ENCODE measurements at regions not wholly inside any gene's neighbourhood (a gene's known extent, or its start where the extent isn't known, plus 50 kb on each side); places are given as distances from the start of the nearest gene placed in this dataset.

GRCh38 chr14:89720076-89720687 is 234.3 kb downstream of the EFCAB11 start:
- TF ChIP-seq SIN3A (IDR thresholded peaks at IDR 0.05; ENCODE audit: borderline replicate concordance, insufficient read depth, low read length) = no peak
- TF ChIP-seq FOXP2 (optimal IDR thresholded peaks at IDR 0.05; ENCODE audit: borderline replicate concordance, extremely low read depth, extremely low read length, insufficient read depth) = no peak
- TF ChIP-seq REST (IDR thresholded peaks at IDR 0.05; ENCODE audit: insufficient read depth in 1 of 2, low read depth in 2 of 2, low read length in 2 of 2) = no peak
- no peak for TF ChIP-seq POLR2AphosphoS5 (IDR thresholded peaks at IDR 0.05; ENCODE audit: low read depth, low read length)
- no peak for TF ChIP-seq TAF1 (IDR thresholded peaks at IDR 0.05; ENCODE audit: borderline replicate concordance, insufficient read depth, low read length)

- TF ChIP-seq TAF1 (IDR thresholded peaks at IDR 0.05; ENCODE audit: borderline replicate concordance, insufficient read depth, low read length) (no peak), FOXP2 (optimal IDR thresholded peaks at IDR 0.05; ENCODE audit: borderline replicate concordance, extremely low read depth, extremely low read length, insufficient read depth) (no peak), POLR2AphosphoS5 (IDR thresholded peaks at IDR 0.05; ENCODE audit: low read depth, low read length) (no peak), SIN3A (IDR thresholded peaks at IDR 0.05; ENCODE audit: borderline replicate concordance, insufficient read depth, low read length) (no peak), REST (IDR thresholded peaks at IDR 0.05; ENCODE audit: insufficient read depth in 1 of 2, low read depth in 2 of 2, low read length in 2 of 2) (no peak)
These were observed 235.0 kb downstream of the EFCAB11 start for GRCh38 chr14:89719366-89720075.

GRCh38 chr14:89708982-89709625 is 245.4 kb downstream of the EFCAB11 start:
- TF ChIP-seq TAF1 (IDR thresholded peaks at IDR 0.05; ENCODE audit: borderline replicate concordance, insufficient read depth, low read length) = no peak
- no peak for TF ChIP-seq FOXP2 (optimal IDR thresholded peaks at IDR 0.05; ENCODE audit: borderline replicate concordance, extremely low read depth, extremely low read length, insufficient read depth)

GRCh38 chr14:89707086-89707485 is 247.4 kb downstream of the EFCAB11 start:
- TF ChIP-seq POLR2AphosphoS5 (IDR thresholded peaks at IDR 0.05; ENCODE audit: low read depth, low read length) (no peak), TAF1 (IDR thresholded peaks at IDR 0.05; ENCODE audit: borderline replicate concordance, insufficient read depth, low read length) (no peak), SIN3A (IDR thresholded peaks at IDR 0.05; ENCODE audit: borderline replicate concordance, insufficient read depth, low read length) (no peak), FOXP2 (optimal IDR thresholded peaks at IDR 0.05; ENCODE audit: borderline replicate concordance, extremely low read depth, extremely low read length, insufficient read depth) (no peak), REST (IDR thresholded peaks at IDR 0.05; ENCODE audit: insufficient read depth in 1 of 2, low read depth in 2 of 2, low read length in 2 of 2) (no peak)

GRCh38 chr14:89702876-89703200 is 251.7 kb downstream of the EFCAB11 start:
- no peak for TF ChIP-seq FOXP2 (optimal IDR thresholded peaks at IDR 0.05; ENCODE audit: borderline replicate concordance, extremely low read depth, extremely low read length, insufficient read depth)
- TF ChIP-seq TAF1 (IDR thresholded peaks at IDR 0.05; ENCODE audit: borderline replicate concordance, insufficient read depth, low read length) = no peak
- TF ChIP-seq SIN3A (IDR thresholded peaks at IDR 0.05; ENCODE audit: borderline replicate concordance, insufficient read depth, low read length) = no peak
- no peak for TF ChIP-seq REST (IDR thresholded peaks at IDR 0.05; ENCODE audit: insufficient read depth in 1 of 2, low read depth in 2 of 2, low read length in 2 of 2)
- no peak for TF ChIP-seq POLR2AphosphoS5 (IDR thresholded peaks at IDR 0.05; ENCODE audit: low read depth, low read length)
